ENCODE measurements at regions not wholly inside any gene's neighbourhood (a gene's known extent, or its start where the extent isn't known, plus 50 kb on each side); places are given as distances from the start of the nearest gene placed in this dataset.

DNA sequence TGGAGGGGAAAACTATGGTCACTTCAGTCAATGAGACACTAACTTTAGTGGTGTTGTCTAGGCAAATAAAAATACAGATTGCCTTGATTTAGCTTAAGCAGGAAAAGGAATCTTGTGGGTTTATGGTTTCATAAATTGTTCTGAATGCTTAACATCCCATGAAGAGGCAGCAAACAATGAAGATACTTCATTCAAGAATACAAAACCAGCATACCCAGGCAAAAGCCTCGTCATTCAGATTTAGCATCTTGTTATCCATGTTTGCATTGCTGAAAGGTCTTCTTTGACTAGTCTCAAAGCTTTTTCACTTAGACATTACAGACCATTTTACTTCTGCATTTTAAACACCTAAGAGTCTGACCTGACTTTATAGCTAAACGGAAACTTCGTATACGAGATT lies 272.7 kb upstream of the FSHR start:
- H3K9me3 ChIP-seq (ENCODE audit: control insufficient read depth, low read depth, low read length), result no peaks in the 10 kb centered on the region
- H3K4me2 ChIP-seq (ENCODE audit: control insufficient read depth, extremely low read depth, insufficient read depth, low read depth, low read length), result no peak overlapping the region
- dilution Hi-C loops (cut with MboI; ENCODE audit: extremely low pct_ligation_motif_present, low sequenced_read_pairs), result no loop called here
- H3K36me3 ChIP-seq (ENCODE audit: control insufficient read depth in 2 of 2, extremely low read depth in 1 of 2, insufficient read depth in 2 of 2, low read length in 2 of 2), result no peaks in the 10 kb centered on the region
- no peaks in the 10 kb centered on the region for H3K27me3 ChIP-seq (ENCODE audit: control insufficient read depth, extremely low read depth, insufficient read depth, low read length)
- H4K20me1 ChIP-seq (ENCODE audit: control insufficient read depth, extremely low read depth, insufficient read depth, low read length), result no peaks in the 10 kb centered on the region
- no peak overlapping the region for H2AFZ ChIP-seq (ENCODE audit: control insufficient read depth, low read length)
- DNase-seq (ENCODE audit: low read depth, low spot score), result no peak
- TF ChIP-seq, protein P1, sequence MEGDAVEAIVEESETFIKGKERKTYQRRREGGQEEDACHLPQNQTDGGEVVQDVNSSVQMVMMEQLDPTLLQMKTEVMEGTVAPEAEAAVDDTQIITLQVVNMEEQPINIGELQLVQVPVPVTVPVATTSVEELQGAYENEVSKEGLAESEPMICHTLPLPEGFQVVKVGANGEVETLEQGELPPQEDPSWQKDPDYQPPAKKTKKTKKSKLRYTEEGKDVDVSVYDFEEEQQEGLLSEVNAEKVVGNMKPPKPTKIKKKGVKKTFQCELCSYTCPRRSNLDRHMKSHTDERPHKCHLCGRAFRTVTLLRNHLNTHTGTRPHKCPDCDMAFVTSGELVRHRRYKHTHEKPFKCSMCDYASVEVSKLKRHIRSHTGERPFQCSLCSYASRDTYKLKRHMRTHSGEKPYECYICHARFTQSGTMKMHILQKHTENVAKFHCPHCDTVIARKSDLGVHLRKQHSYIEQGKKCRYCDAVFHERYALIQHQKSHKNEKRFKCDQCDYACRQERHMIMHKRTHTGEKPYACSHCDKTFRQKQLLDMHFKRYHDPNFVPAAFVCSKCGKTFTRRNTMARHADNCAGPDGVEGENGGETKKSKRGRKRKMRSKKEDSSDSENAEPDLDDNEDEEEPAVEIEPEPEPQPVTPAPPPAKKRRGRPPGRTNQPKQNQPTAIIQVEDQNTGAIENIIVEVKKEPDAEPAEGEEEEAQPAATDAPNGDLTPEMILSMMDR (optimal IDR thresholded peaks at IDR 0.05 in 1 of 3, IDR thresholded peaks at IDR 0.05 in 1 of 3, conservative IDR thresholded peaks at IDR 0.05 in 1 of 3; ENCODE audit: extremely low read depth in 1 of 3, insufficient read depth in 2 of 3, low read length in 3 of 3), result no peak
- no peak for TF ChIP-seq EZH2 (IDR thresholded peaks at IDR 0.05; ENCODE audit: low read length)
- H3K4me3 ChIP-seq (ENCODE audit: control insufficient read depth in 2 of 3, extremely low read depth in 1 of 3, insufficient read depth in 2 of 3, low read depth in 1 of 3, low read length in 3 of 3), result no peak overlapping the region
- no peaks in the 10 kb centered on the region for H3K9me1 ChIP-seq (ENCODE audit: control insufficient read depth, extremely low read depth, insufficient read depth, low read length)
- no peak overlapping the region for H3K27ac ChIP-seq (ENCODE audit: control insufficient read depth, insufficient read depth, low read length)
- no peak overlapping the region for H3K9ac ChIP-seq (ENCODE audit: control insufficient read depth, extremely low read depth, insufficient read depth, low read length)
- H3K4me1 ChIP-seq (ENCODE audit: control insufficient read depth, extremely low read depth, insufficient read depth, low read length), result no peaks in the 10 kb centered on the region
- H3K79me2 ChIP-seq (ENCODE audit: control insufficient read depth, insufficient read depth, low read length), result no peaks in the 10 kb centered on the region
- no peak for FAIRE-seq

DNA sequence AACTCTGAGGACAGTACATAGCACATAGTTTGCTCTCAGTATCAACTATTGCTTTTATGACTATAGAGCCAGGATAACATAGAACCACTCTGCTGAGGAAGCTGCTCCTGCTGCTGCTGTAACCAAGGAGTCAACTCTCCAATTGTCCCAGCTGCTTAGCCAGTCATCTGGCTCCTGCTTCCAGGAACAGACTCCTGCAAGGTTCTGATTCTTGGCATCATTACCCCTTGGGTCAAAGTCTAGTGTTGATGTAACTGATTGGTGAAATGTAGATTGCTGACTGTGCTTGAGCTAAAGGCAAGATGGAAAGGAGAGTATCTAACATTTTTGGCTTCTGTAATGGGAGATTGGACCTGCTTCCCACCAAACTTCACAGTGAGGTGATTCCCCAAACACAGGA lies 261.9 kb upstream of the FSHR start:
- dilution Hi-C loops (cut with MboI; ENCODE audit: extremely low pct_ligation_motif_present, low sequenced_read_pairs), result no loop called here
- H3K27me3 ChIP-seq (ENCODE audit: control insufficient read depth, extremely low read depth, insufficient read depth, low read length), result no peaks in the 10 kb centered on the region
- H3K36me3 ChIP-seq (ENCODE audit: control insufficient read depth in 2 of 2, extremely low read depth in 1 of 2, insufficient read depth in 2 of 2, low read length in 2 of 2), result no peaks in the 10 kb centered on the region
- H3K9me3 ChIP-seq (ENCODE audit: control insufficient read depth, low read depth, low read length), result no peaks in the 10 kb centered on the region
- no peak overlapping the region for H3K9ac ChIP-seq (ENCODE audit: control insufficient read depth, extremely low read depth, insufficient read depth, low read length)
- no peak for DNase-seq (ENCODE audit: low read depth, low spot score)
- no peak overlapping the region for H3K4me3 ChIP-seq (ENCODE audit: control insufficient read depth in 2 of 3, extremely low read depth in 1 of 3, insufficient read depth in 2 of 3, low read depth in 1 of 3, low read length in 3 of 3)
- no peaks in the 10 kb centered on the region for H3K79me2 ChIP-seq (ENCODE audit: control insufficient read depth, insufficient read depth, low read length)
- TF ChIP-seq EZH2 (IDR thresholded peaks at IDR 0.05; ENCODE audit: low read length), result no peak
- TF ChIP-seq, protein P1 (optimal IDR thresholded peaks at IDR 0.05 in 1 of 3, IDR thresholded peaks at IDR 0.05 in 1 of 3, conservative IDR thresholded peaks at IDR 0.05 in 1 of 3; ENCODE audit: extremely low read depth in 1 of 3, insufficient read depth in 2 of 3, low read length in 3 of 3), result no peak
- H3K4me1 ChIP-seq (ENCODE audit: control insufficient read depth, extremely low read depth, insufficient read depth, low read length), result no peaks in the 10 kb centered on the region
- no peak overlapping the region for H2AFZ ChIP-seq (ENCODE audit: control insufficient read depth, low read length)
- no peak for FAIRE-seq
- no peaks in the 10 kb centered on the region for H3K9me1 ChIP-seq (ENCODE audit: control insufficient read depth, extremely low read depth, insufficient read depth, low read length)
- H4K20me1 ChIP-seq (ENCODE audit: control insufficient read depth, extremely low read depth, insufficient read depth, low read length), result no peaks in the 10 kb centered on the region
- H3K27ac ChIP-seq (ENCODE audit: control insufficient read depth, insufficient read depth, low read length), result no peak overlapping the region
- no peak overlapping the region for H3K4me2 ChIP-seq (ENCODE audit: control insufficient read depth, extremely low read depth, insufficient read depth, low read depth, low read length)
